H9 (cell line): ENCODE measurements at regions not wholly inside any gene's neighbourhood (a gene's known extent, or its start where the extent isn't known, plus 50 kb on each side); places are given as distances from the start of the nearest gene placed in this dataset.

Experiments
- DNase-seq: peaks from one replicate; pipeline ENCODE4 v3.0.0-alpha.2; 2017
- H2AFZ ChIP-seq: one replicate; pipeline ENCODE4 v1.6.1; 2013; ENCODE audit warnings: mild to moderate bottlenecking, low read length, control low read depth, moderate library complexity
- H2AK5ac ChIP-seq: 2 replicates; pipeline ENCODE4 v1.6.1; 2013; ENCODE audit warnings: low read length, control low read depth, mixed read lengths; ENCODE audit not compliant: insufficient read length
- H2BK120ac ChIP-seq: one replicate; pipeline ENCODE4 v1.6.1; 2013; ENCODE audit warnings: low read depth, mild to moderate bottlenecking, low read length, control low read depth, inconsistent platforms; ENCODE audit not compliant: poor library complexity, severe bottlenecking
- H2BK12ac ChIP-seq: 2 replicates; pipeline ENCODE4 v1.6.1; 2013; ENCODE audit warnings: low read length, control low read depth, mixed read lengths, low read depth; ENCODE audit not compliant: insufficient read length
- H2BK15ac ChIP-seq: 2 replicates; pipeline ENCODE4 v1.6.1; 2013; ENCODE audit warnings: low read depth, low read length, control low read depth
- H2BK20ac ChIP-seq: one replicate; pipeline ENCODE4 v1.6.1; 2013; ENCODE audit warnings: low read depth, mild to moderate bottlenecking, low read length, control low read depth, inconsistent platforms; ENCODE audit not compliant: poor library complexity, severe bottlenecking
- H2BK5ac ChIP-seq: 2 replicates; pipeline ENCODE4 v1.6.1; 2013; ENCODE audit warnings: low read length, control low read depth, mixed read lengths; ENCODE audit not compliant: insufficient read length
- H3K14ac ChIP-seq: 2 replicates; pipeline ENCODE4 v1.6.1; 2013; ENCODE audit warnings: low read length, control low read depth; ENCODE audit not compliant: insufficient read depth
- H3K18ac ChIP-seq: 2 replicates; pipeline ENCODE4 v1.6.1; 2013; ENCODE audit warnings: low read depth, mild to moderate bottlenecking, mixed read lengths, low read length, control low read depth; ENCODE audit not compliant: insufficient read length
- H3K23ac ChIP-seq: 2 replicates; pipeline ENCODE4 v1.6.1; 2013; ENCODE audit warnings: low read length, control low read depth, mixed read lengths, low read depth; ENCODE audit not compliant: insufficient read length
- H3K23me2 ChIP-seq: 2 replicates; pipeline ENCODE4 v1.6.1; 2013; ENCODE audit warnings: low read depth, mild to moderate bottlenecking, mixed read lengths, low read length, control low read depth; ENCODE audit not compliant: insufficient read length, poor library complexity, severe bottlenecking
- H3K27ac ChIP-seq: 2 replicates; pipeline ENCODE4 v1.5.1; 2013; ENCODE audit warnings: low read length, control low read depth, mixed read lengths, low read depth; ENCODE audit not compliant: insufficient read length
- H3K27me3 ChIP-seq: 2 replicates; pipeline ENCODE4 v1.6.1; 2013; ENCODE audit warnings: low read length, control low read depth, inconsistent platforms; ENCODE audit not compliant: insufficient read depth
- H3K4ac ChIP-seq: 2 replicates; pipeline ENCODE4 v1.6.1; 2013; ENCODE audit warnings: low read depth, mild to moderate bottlenecking, control low read depth, inconsistent platforms, low read length, moderate library complexity
- H3K4me1 ChIP-seq: 2 replicates; pipeline ENCODE4 v1.6.1; 2013; ENCODE audit warnings: low read length, control low read depth, inconsistent platforms; ENCODE audit not compliant: insufficient read depth
- H3K4me2 ChIP-seq: 2 replicates; pipeline ENCODE4 v1.6.1; 2013; ENCODE audit warnings: low read length, control low read depth, mixed read lengths; ENCODE audit not compliant: insufficient read length, insufficient read depth
- H3K56ac ChIP-seq: 2 replicates; pipeline ENCODE4 v1.6.1; 2013; ENCODE audit warnings: low read depth, mild to moderate bottlenecking, mixed read lengths, low read length, control low read depth; ENCODE audit not compliant: insufficient read length
- H3K79me1 ChIP-seq: 2 replicates; pipeline ENCODE4 v1.6.1; 2013; ENCODE audit warnings: low read depth, mild to moderate bottlenecking, moderate library complexity, low read length, control low read depth, inconsistent platforms; ENCODE audit not compliant: insufficient read depth, poor library complexity, severe bottlenecking
- H3K79me2 ChIP-seq: 2 replicates; pipeline ENCODE4 v1.6.1; 2013; ENCODE audit warnings: low read length, control low read depth, inconsistent platforms; ENCODE audit not compliant: insufficient read depth
- H3K9ac ChIP-seq: 2 replicates; pipeline ENCODE4 v1.6.1; 2013; ENCODE audit warnings: low read length, control low read depth, mixed read lengths; ENCODE audit not compliant: insufficient read length; ENCODE audit errors: extremely low read depth
- H3K9me3 ChIP-seq: one replicate; pipeline ENCODE4 v1.6.1; 2013; ENCODE audit warnings: low read depth, low read length, inconsistent platforms; ENCODE audit not compliant: control insufficient read depth
- H3T11ph ChIP-seq: one replicate; pipeline ENCODE4 v1.6.1; 2013; ENCODE audit warnings: mild to moderate bottlenecking, low read length, control low read depth, inconsistent platforms
- H4K20me1 ChIP-seq: one replicate; pipeline ENCODE4 v1.6.1; 2013; ENCODE audit not compliant: control insufficient read depth, insufficient read length, insufficient read depth
- H4K5ac ChIP-seq: 2 replicates; pipeline ENCODE4 v1.6.1; 2013; ENCODE audit warnings: low read depth, mild to moderate bottlenecking, mixed read lengths, low read length, control low read depth; ENCODE audit not compliant: insufficient read length
- H4K8ac ChIP-seq: replicated peaks from 2 replicates; pipeline ENCODE4 v1.6.1; 2013; ENCODE audit warnings: low read length, control low read depth, mixed read lengths, low read depth; ENCODE audit not compliant: insufficient read length
- H4K91ac ChIP-seq: 2 replicates; pipeline ENCODE4 v1.6.1; 2013; ENCODE audit warnings: low read depth, mild to moderate bottlenecking, moderate library complexity, mixed read lengths, low read length, control low read depth; ENCODE audit not compliant: insufficient read length
- H3K27ac Mint-ChIP-seq, 3 experiments: 2 replicates in 2 of 3; 3 replicates in 1 of 3; pipeline ENCODE4 v1.8.0; 2020 to 2021; ENCODE audit warnings: mixed read lengths in 3 of 3, mild to moderate bottlenecking in 1 of 3, moderate library complexity in 1 of 3
- H3K27me3 Mint-ChIP-seq: 2 replicates; pipeline ENCODE4 v1.8.0; 2021; ENCODE audit warnings: low read depth, mild to moderate bottlenecking, moderate library complexity, mixed read lengths
- H3K36me3 Mint-ChIP-seq, 3 experiments: 2 replicates in 2 of 3; 3 replicates in 1 of 3; pipeline ENCODE4 v1.8.0; 2020 to 2021; ENCODE audit warnings: low read depth in 3 of 3, mixed read lengths in 3 of 3; ENCODE audit not compliant: insufficient read depth in 1 of 3
- H3K4me1 Mint-ChIP-seq, 2 experiments: 2 replicates each; pipeline ENCODE4 v1.8.0; 2020; ENCODE audit warnings: mixed read lengths in 2 of 2
- H3K4me3 Mint-ChIP-seq, 2 experiments: 2 replicates in 1 of 2; 3 replicates in 1 of 2; pipeline ENCODE4 v1.8.0; 2020 to 2021; ENCODE audit warnings: mild to moderate bottlenecking in 2 of 2, mixed read lengths in 2 of 2, moderate library complexity in 1 of 2
- H3K9me3 Mint-ChIP-seq, 2 experiments: 2 replicates in 1 of 2; 3 replicates in 1 of 2; pipeline ENCODE4 v1.8.0; 2020; ENCODE audit warnings: mild to moderate bottlenecking in 2 of 2, mixed read lengths in 2 of 2, moderate library complexity in 1 of 2
- TF ChIP-seq, protein P1 (sequence below): fragments of 200-600 bp; sonication (generic); conservative IDR thresholded peaks from 3 replicates; pipeline ENCODE4 v1.8.0; 2021; ENCODE audit warnings: antibody characterized with exemption, mild to moderate bottlenecking

GRCh38 chr3:59249004-59249403, 199.2 kb upstream of the CFAP20DC start:
- Histone ChIP-seq H3K23me2 (no peaks in the 10 kb centered on the region), H2AFZ (no peak overlapping the region), H3K14ac (no peak overlapping the region), H3K4me2 (no peak overlapping the region), H2BK20ac (no peak overlapping the region), H2BK5ac (no peak overlapping the region), H3K27me3 (no peaks in the 10 kb centered on the region), H2BK15ac (no peak overlapping the region), H4K20me1 (no peaks in the 10 kb centered on the region), H2BK12ac (no peak overlapping the region), H3K18ac (no peak overlapping the region), H2AK5ac (no peak overlapping the region), H3K4me1 (0 out of 2 replicates have a peak, but pooled peaks cover 4% of the 10 kb centered on the region), H4K8ac (no peak overlapping the region), H4K5ac (no peak overlapping the region), H3K56ac (no peak overlapping the region), H3K79me2 (no peaks in the 10 kb centered on the region), H3K23ac (no peak overlapping the region), H3K9ac (no peak overlapping the region), H3K9me3 (no peaks in the 10 kb centered on the region), H3K79me1 (no peaks in the 10 kb centered on the region), H3K4ac (no peak overlapping the region), H3K27ac (no peak overlapping the region), H3T11ph (no peak overlapping the region), H4K91ac (no peak overlapping the region), H2BK120ac (no peak overlapping the region)
- Mint-ChIP-seq H3K27me3 (no peaks in the 10 kb centered on the region), H3K27ac (no peak overlapping the region), H3K4me1 (peaks cover 11 to 12% of the 10 kb centered on the region in 2 experiments), H3K4me3 (no peak overlapping the region), H3K9me3 (no peaks in the 10 kb centered on the region), H3K36me3 (no peaks in the 10 kb centered on the region)
- TF ChIP-seq, protein P1, sequence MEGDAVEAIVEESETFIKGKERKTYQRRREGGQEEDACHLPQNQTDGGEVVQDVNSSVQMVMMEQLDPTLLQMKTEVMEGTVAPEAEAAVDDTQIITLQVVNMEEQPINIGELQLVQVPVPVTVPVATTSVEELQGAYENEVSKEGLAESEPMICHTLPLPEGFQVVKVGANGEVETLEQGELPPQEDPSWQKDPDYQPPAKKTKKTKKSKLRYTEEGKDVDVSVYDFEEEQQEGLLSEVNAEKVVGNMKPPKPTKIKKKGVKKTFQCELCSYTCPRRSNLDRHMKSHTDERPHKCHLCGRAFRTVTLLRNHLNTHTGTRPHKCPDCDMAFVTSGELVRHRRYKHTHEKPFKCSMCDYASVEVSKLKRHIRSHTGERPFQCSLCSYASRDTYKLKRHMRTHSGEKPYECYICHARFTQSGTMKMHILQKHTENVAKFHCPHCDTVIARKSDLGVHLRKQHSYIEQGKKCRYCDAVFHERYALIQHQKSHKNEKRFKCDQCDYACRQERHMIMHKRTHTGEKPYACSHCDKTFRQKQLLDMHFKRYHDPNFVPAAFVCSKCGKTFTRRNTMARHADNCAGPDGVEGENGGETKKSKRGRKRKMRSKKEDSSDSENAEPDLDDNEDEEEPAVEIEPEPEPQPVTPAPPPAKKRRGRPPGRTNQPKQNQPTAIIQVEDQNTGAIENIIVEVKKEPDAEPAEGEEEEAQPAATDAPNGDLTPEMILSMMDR: no peak
- no peak for DNase-seq
